Activated T-cell treated with anti-CD3 and anti-CD28 coated beads, Interleukin-2, amount 50 U/mL, for 24 hours (primary cell): ENCODE measurements at regions not wholly inside any gene's neighbourhood (a gene's known extent, or its start where the extent isn't known, plus 50 kb on each side); places are given as distances from the start of the nearest gene placed in this dataset.

Experiments
- DNase-seq: peaks from one replicate; pipeline ENCODE4 v3.0.0-alpha.2; 2020
- H3K27ac Mint-ChIP-seq: 2 replicates; pipeline ENCODE4 v1.8.0; 2020; ENCODE audit warnings: mild to moderate bottlenecking, mixed read lengths
- H3K27me3 Mint-ChIP-seq: 2 replicates; pipeline ENCODE4 v1.8.0; 2020; ENCODE audit warnings: mixed read lengths
- H3K36me3 Mint-ChIP-seq: 2 replicates; pipeline ENCODE4 v1.8.0; 2020; ENCODE audit warnings: low read depth, mixed read lengths
- H3K4me1 Mint-ChIP-seq: 2 replicates; pipeline ENCODE4 v1.8.0; 2020; ENCODE audit warnings: low read depth, mixed read lengths
- H3K4me3 Mint-ChIP-seq: 2 replicates; pipeline ENCODE4 v1.8.0; 2020; ENCODE audit warnings: mild to moderate bottlenecking, moderate library complexity, mixed read lengths
- H3K9me3 Mint-ChIP-seq: 2 replicates; pipeline ENCODE4 v1.8.0; 2020; ENCODE audit warnings: mixed read lengths

DNA sequence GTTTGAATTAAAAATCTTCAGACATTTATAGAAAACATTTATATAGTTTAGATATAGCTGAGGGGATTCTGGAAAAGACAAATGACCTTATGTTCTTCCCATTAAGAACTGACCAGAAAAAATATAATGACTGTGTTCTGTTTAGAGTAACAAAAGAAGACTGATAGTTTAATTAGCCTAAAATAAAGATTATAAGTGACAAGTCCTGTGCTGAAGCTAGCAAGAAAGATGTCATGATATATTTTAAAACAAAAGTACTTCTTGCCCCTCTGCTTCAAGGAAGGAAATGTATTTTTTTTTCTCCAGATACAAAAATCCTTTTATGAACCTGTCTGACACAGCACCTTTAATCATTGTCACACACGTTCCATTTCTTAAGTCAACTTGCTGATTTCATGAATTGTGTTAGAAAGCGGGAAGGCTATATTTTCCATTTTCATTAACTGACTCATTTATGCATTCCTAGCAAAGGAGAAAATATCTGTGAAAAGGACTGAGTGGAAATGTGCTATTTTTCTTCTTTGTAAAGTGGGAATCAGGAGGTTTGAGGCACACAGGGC lies 690.7 kb upstream of the GOT2 start:
- Mint-ChIP-seq H3K27me3 (no peaks in the 10 kb centered on the region), H3K4me3 (no peak overlapping the region), H3K4me1 (no peaks in the 10 kb centered on the region), H3K9me3 (peaks cover 8% of the 10 kb centered on the region), H3K36me3 (no peaks in the 10 kb centered on the region), H3K27ac (no peak overlapping the region)
- no peak for DNase-seq

DNA sequence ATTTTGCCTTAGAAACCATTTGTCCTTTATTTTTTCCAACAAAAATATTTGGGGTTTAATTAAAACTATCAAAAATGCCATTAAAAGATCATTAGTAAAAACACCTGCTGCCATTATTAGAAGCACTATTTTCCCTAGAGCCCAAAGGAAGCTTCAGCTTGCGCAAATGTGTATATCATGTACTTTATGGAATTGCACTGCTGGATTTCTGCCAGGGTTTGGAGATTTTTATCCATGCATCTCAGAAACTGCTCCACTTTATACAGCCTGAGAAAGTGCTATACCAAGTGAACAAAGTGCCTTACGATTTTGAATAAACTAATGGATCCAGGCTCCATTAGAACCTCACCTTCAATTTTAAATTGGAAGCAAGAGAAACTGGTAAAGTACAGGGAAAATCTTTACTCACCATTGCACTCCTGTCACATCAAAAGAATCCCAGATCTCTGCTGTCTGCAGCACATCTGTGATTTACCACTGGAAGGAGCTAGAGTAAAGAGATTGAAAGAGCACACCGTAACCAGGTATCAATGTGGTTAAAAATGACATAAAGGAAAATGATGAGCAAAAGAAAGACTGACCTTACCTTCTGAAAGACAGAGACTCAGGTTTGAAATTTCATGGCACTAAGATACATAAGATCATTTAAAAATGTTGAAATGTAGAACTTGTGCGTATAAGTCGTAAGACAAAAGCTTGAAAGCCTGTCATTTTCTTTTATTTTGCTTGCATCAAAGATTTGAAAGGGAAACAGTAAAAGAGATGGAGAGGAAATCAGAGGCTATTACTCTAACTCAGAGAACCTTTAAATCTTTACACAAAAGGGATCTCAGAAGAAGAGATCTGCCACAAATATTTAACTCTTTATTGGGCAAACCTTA lies 678.1 kb upstream of the GOT2 start:
- H3K27me3 Mint-ChIP-seq: no peaks in the 10 kb centered on the region
- DNase-seq: no peak
- no peak overlapping the region for H3K27ac Mint-ChIP-seq
- no peak overlapping the region for H3K4me3 Mint-ChIP-seq
- no peaks in the 10 kb centered on the region for H3K36me3 Mint-ChIP-seq
- peaks cover 13% of the 10 kb centered on the region for H3K9me3 Mint-ChIP-seq
- H3K4me1 Mint-ChIP-seq: no peaks in the 10 kb centered on the region

DNA sequence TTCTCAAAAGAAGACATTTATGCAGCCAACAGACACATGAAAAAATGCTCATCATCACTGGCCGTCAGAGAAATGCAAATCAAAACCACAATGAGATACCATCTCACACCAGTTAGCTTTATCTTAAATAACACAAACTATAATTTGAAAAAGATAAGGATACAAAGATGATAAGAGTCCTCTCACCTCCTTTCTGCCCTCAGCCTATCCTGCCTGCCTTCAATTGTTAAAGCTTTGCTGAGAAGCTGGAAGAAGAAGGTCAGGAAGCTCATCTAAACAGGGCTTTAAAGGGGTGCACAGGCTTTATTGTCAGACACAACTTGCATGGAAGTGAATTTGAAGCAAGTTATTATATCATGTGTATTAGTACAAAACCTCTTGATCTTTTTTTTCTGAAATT lies 676.3 kb upstream of the GOT2 start:
- H3K27ac Mint-ChIP-seq: no peak overlapping the region
- H3K36me3 Mint-ChIP-seq: no peaks in the 10 kb centered on the region
- peaks cover 10% of the 10 kb centered on the region for H3K9me3 Mint-ChIP-seq
- DNase-seq: no peak
- no peaks in the 10 kb centered on the region for H3K4me1 Mint-ChIP-seq
- no peaks in the 10 kb centered on the region for H3K27me3 Mint-ChIP-seq
- no peak overlapping the region for H3K4me3 Mint-ChIP-seq

DNA sequence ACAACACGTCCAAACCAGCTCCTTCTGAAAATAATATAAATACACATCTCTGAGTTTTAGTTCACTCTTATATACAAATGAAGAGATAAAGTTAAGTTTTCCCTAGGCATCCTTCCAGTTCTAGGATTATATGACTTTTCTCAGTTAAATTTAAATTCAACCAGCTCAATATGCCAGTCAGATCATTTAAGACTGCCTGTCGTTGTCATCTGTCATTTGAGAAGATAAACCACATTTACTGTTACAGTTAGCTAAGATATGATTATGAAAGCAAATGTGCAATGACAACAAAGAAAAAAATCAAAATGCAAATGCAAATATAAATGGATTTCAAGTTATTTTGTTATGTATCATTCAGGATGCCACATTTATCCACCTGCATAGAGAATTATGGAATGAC lies 671.7 kb upstream of the GOT2 start:
- H3K4me3 Mint-ChIP-seq: no peak overlapping the region
- no peaks in the 10 kb centered on the region for H3K4me1 Mint-ChIP-seq

DNA sequence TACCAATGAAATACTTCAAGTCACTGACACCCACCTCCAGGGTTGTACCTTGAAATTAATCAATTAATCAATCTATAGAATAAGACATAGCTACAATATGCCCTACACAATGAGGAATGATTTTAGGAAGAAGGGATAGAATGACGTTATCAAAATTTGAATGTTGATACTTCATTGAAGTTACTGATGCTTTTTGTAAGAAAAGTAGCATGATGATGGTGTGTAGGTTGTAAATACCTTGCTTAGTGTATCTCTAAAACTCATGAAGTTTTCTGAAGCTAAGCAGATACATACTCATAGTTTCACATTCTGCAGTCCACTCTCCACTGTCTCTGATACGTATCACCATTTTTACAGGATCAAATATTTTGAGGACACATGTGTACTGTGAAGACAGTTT lies 670.4 kb upstream of the GOT2 start:
- Mint-ChIP-seq H3K9me3 (peaks cover 2% of the 10 kb centered on the region), H3K27ac (no peak overlapping the region), H3K27me3 (no peaks in the 10 kb centered on the region), H3K4me1 (no peaks in the 10 kb centered on the region), H3K4me3 (no peak overlapping the region), H3K36me3 (no peaks in the 10 kb centered on the region)
- no peak for DNase-seq

More for the DNA sequence above, 671.7 kb upstream of the GOT2 start:
- no peak for DNase-seq
- Mint-ChIP-seq H3K36me3 (no peaks in the 10 kb centered on the region), H3K27me3 (no peaks in the 10 kb centered on the region), H3K27ac (no peak overlapping the region), H3K9me3 (peaks cover 2% of the 10 kb centered on the region)

DNA sequence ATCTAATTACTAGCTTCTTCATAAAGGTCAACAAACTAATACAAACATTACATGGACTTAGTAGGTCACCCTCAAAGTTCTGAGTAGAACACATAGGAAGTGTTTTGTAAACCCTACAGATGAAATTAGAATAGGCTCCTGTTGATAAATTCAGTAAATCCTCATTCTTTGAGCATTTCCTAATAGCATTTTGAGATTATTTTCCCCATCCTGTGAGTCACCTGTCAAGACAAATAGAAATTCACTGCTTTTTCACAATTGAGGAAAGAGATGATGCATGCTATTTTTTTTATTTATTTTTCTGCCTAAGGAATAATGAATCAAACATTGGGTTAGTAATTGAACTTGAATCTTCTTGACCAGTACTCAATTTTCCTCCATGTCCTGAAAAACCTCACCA lies 666.7 kb upstream of the GOT2 start:
- DNase-seq: no peak
- no peaks in the 10 kb centered on the region for H3K36me3 Mint-ChIP-seq
- H3K4me3 Mint-ChIP-seq: no peak overlapping the region
- H3K9me3 Mint-ChIP-seq: peaks cover 7% of the 10 kb centered on the region
- H3K4me1 Mint-ChIP-seq: no peaks in the 10 kb centered on the region
- H3K27ac Mint-ChIP-seq: no peak overlapping the region
- no peaks in the 10 kb centered on the region for H3K27me3 Mint-ChIP-seq

DNA sequence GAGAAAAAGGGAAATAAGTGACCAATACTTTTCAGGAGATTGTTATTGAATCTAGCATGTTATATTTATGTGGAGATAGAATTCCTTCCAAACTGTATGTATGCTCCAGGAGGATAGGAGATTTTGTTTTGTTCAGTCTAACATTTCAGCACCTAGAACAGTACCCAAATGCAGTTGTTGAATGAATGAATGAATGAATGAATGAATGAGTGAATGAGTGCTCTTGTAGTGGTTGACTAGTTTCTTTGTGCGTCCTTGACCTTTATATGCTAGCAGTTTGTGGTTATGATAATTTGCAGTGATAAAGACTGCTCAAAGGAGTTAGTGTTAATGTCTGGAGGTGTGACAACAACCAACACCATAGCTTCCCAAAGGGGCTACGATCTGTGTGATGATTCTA lies 663.5 kb upstream of the GOT2 start:
- H3K4me1 Mint-ChIP-seq: no peaks in the 10 kb centered on the region
- no peaks in the 10 kb centered on the region for H3K27me3 Mint-ChIP-seq
- no peak overlapping the region for H3K4me3 Mint-ChIP-seq
- H3K36me3 Mint-ChIP-seq: no peaks in the 10 kb centered on the region
- peaks cover 5% of the 10 kb centered on the region for H3K9me3 Mint-ChIP-seq
- no peak overlapping the region for H3K27ac Mint-ChIP-seq
- DNase-seq: no peak

DNA sequence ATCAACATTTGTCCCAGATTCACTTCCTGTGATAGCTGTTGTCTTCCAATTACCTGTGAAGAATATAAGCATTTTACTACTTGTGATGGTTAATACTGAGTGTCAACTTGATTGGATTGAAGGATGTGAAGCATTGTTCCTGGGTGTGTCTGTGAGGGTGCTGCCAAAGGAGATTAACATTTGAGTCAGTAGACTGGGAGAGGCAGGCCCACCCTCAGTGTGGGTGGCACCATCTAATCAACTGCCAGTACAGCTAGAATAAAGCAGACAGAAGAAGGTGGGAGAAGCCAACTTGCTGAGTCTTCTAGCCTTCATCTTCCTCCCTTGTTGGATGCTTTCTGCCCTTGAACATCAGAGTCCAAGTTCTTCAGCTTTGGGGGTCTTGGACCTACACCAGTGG lies 660.4 kb upstream of the GOT2 start:
- Mint-ChIP-seq H3K27me3 (no peaks in the 10 kb centered on the region), H3K4me1 (no peaks in the 10 kb centered on the region), H3K9me3 (peaks cover 5% of the 10 kb centered on the region), H3K36me3 (no peaks in the 10 kb centered on the region), H3K27ac (no peak overlapping the region), H3K4me3 (no peak overlapping the region)
- DNase-seq: no peak

DNA sequence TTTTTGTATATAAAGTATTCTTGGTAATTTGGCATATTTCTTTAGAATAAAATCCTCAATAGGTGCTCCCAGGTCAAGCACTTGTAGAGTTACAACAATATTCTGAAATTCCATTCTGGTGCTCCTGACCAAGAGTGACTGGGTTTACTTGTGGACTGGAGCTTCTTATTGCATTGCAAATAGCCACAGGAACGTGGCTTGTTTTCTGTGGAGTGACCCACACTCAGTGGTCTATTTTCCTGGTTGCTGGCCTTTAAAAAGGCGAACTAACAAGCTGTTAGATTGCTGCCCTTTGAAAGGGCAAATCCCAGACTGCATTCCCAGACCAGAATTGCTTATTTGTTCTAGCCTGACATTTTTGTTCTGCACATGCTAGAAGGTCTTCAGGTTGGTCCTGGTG lies 658.8 kb upstream of the GOT2 start:
- H3K27me3 Mint-ChIP-seq: no peaks in the 10 kb centered on the region
- H3K36me3 Mint-ChIP-seq: no peaks in the 10 kb centered on the region
- no peak overlapping the region for H3K27ac Mint-ChIP-seq
- DNase-seq: no peak
- peaks cover 5% of the 10 kb centered on the region for H3K9me3 Mint-ChIP-seq
- no peaks in the 10 kb centered on the region for H3K4me1 Mint-ChIP-seq
- no peak overlapping the region for H3K4me3 Mint-ChIP-seq

DNA sequence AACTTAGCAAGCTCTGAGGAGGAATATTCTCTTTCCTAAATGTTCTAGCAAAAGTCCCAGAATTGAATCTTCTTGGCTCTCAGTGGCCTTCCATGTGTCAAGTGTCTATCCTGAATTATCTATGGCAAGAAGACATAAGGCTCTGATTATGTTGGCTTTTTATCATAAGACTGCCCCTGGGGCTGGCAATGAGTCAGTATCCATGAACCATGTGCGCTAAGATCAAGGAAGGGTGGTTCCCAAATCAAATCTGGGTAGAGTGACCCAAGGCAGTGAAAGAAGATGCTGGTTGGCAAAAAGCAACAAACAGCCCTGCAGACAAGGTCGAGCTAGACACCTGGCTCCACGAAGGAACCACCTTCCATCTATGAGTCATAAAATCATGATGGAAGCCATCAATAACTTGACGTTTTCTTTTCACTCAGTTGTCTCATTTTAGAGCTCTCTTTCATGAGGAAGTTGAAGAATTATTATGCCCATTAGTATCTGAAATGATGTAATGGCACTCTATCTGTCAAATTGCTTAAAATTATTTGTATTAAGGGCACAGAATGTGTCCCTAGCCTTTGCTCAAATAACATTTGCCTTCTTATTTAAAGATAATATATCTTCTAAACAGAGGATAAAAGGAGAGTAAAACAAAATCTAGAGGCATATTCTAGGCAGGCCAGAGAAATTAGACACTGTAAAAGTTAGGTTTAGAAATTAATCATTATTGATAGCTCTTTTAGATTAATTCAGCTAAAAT lies 657.7 kb upstream of the GOT2 start:
- H3K4me1 Mint-ChIP-seq: no peaks in the 10 kb centered on the region
- no peak overlapping the region for H3K4me3 Mint-ChIP-seq
- H3K9me3 Mint-ChIP-seq: peaks cover 5% of the 10 kb centered on the region
- H3K36me3 Mint-ChIP-seq: no peaks in the 10 kb centered on the region
- DNase-seq: no peak
- H3K27me3 Mint-ChIP-seq: no peaks in the 10 kb centered on the region
- H3K27ac Mint-ChIP-seq: no peak overlapping the region

DNA sequence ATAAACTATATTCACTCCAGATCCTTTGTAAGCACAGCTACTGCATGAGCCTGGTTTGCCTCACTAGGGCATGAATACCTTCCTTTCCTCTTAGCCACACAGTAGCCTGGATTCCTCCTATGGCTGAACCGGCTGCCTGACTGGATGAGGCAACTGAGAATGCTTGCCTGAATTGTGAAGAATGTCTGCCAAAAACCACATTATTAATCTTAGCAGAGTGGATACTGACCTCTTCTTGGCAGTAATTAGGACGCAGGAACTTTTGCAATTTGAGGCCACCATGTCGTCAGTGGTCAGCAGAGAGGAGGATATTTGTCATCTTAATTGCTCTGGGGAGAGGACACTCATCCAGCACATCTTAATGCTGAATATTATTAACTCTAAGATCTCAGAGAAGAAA lies 651.8 kb upstream of the GOT2 start:
- H3K4me1 Mint-ChIP-seq: no peaks in the 10 kb centered on the region
- H3K9me3 Mint-ChIP-seq: no peaks in the 10 kb centered on the region
- DNase-seq: no peak
- H3K4me3 Mint-ChIP-seq: no peak overlapping the region
- H3K27ac Mint-ChIP-seq: no peak overlapping the region
- no peaks in the 10 kb centered on the region for H3K36me3 Mint-ChIP-seq
- H3K27me3 Mint-ChIP-seq: no peaks in the 10 kb centered on the region

DNA sequence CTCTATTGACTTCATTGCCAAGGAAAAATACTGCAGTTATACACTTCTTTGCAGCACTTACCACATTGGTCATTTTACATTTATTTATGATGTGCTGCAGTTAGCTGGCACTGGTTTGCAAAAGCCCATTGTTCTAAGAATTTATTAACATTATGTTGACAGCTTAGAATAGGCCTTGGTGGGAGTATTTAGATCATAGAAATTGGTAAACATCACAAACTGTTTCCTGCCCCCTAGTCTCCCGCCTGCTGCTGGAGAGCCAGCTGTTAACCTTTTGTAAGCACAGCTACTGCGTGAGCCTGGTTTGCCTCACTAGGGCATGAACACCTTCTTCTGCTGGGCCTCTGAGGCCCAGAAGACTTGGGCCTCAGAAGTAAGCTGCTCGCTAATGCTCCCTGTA lies 651.4 kb upstream of the GOT2 start:
- no peak for DNase-seq
- Mint-ChIP-seq H3K9me3 (no peaks in the 10 kb centered on the region), H3K36me3 (no peaks in the 10 kb centered on the region), H3K4me3 (no peak overlapping the region), H3K27me3 (no peaks in the 10 kb centered on the region), H3K27ac (no peak overlapping the region), H3K4me1 (no peaks in the 10 kb centered on the region)

DNA sequence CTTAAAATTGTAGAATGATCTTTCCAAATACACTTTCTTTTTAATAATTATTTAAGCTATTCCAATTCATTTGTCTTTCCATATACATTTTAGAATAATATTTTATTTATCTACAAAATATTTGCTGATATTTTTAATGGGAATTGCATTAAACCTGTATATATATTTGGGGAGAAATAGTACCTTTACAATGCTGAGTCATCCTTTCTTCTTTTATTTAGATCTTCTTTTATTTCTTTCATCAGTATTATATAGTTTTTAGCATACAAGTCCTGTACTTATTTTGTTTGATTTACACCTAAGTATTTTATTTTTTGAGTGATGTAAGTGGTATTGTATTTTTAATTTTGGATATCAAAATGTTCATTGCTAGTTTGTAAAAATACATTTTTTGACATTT lies 639.5 kb upstream of the GOT2 start:
- no peak for DNase-seq
- H3K4me3 Mint-ChIP-seq: no peak overlapping the region
- H3K27me3 Mint-ChIP-seq: no peaks in the 10 kb centered on the region
- no peaks in the 10 kb centered on the region for H3K36me3 Mint-ChIP-seq
- no peaks in the 10 kb centered on the region for H3K4me1 Mint-ChIP-seq
- H3K27ac Mint-ChIP-seq: no peak overlapping the region
- H3K9me3 Mint-ChIP-seq: peaks cover 12% of the 10 kb centered on the region

DNA sequence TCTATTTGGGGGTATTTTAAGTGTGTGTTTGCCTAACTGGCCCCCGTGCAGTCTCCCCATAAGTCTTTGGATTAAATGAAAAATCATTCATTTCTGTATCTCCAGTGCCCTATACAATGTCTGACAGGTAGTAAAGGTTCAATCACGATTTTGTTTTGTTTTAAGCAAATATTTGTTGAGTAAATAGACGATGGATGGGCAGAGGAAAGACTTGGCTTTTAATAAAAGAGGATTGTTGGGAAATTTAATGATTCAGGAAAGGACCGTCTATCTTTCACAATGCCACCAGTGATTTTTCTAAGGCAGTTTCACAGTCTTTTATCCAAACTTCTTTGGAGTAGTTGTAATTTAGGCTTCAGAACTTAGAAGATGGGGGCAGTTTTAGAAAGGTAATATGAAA lies 636.6 kb upstream of the GOT2 start:
- Mint-ChIP-seq H3K27me3 (no peaks in the 10 kb centered on the region), H3K4me1 (no peaks in the 10 kb centered on the region), H3K9me3 (peaks cover 19% of the 10 kb centered on the region), H3K36me3 (no peaks in the 10 kb centered on the region), H3K27ac (no peak overlapping the region), H3K4me3 (no peak overlapping the region)
- no peak for DNase-seq

DNA sequence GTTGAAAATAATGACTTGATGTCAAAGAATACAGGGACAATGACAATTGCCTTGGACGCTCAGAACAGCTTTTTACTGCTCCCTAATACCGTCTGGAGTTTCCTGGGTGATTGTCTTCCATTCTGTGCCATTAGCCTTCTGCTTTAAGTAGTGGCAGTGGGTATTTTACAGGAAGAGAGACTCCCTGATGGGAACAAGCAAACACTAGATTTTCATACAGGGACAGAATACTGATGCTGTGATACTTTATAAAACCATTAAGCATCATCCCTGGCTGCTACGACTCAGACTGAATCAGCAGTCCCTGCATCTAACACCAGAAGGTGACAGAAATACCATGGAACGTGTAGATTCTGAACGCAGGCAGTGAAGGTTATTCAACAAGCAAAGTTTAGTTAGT lies 635.4 kb upstream of the GOT2 start:
- Mint-ChIP-seq H3K27me3 (no peaks in the 10 kb centered on the region), H3K36me3 (no peaks in the 10 kb centered on the region), H3K27ac (no peak overlapping the region), H3K9me3 (peaks cover 15% of the 10 kb centered on the region), H3K4me3 (no peak overlapping the region), H3K4me1 (no peaks in the 10 kb centered on the region)
- no peak for DNase-seq
